Heart left ventricle (tissue), 13 donors: ENCODE measurements at regions not wholly inside any gene's neighbourhood (a gene's known extent, or its start where the extent isn't known, plus 50 kb on each side); places are given as distances from the start of the nearest gene placed in this dataset.

ENCODE experiments used
- POLR2A ChIP-seq, 2 donors: fragments of 450-650 bp; IDR thresholded peaks; one replicate each; pipeline ENCODE4 v1.6.1; 2017; ENCODE audit warnings: antibody characterized with exemption in 2 of 2, mild to moderate bottlenecking in 2 of 2, moderate library complexity in 2 of 2
- TF ChIP-seq, protein P1 (sequence below), 12 donors: fragments of 200-600 bp; sonication (generic) in 4 of 12; IDR thresholded peaks; one replicate each; pipeline versions ENCODE4 v1.5.0 to v1.8.0; 2018 to 2022; ENCODE audit warnings: antibody characterized with exemption in 12 of 12, mild to moderate bottlenecking in 5 of 12
- donor health status: ischemic (EF 13 %, LVEDD 7.1; RV severe dilation, severe dysfunction).
- donor health status: DM: no; HTN: yes; CAD: no.
- donor health status: DM: no; HTN: no; CAD: no.
- donor health status: ischemic (EF 25% LVEDD 6.9; RV normal size, moderate dysfunction).
- donor health status: ischemic (EF 25% LVEDD 5.7; RV mildly dilated, moderate dysfunction).
- donor health status: ischemic (EF 35%, LVEDD 5.7; RV mildly dilated, moderate dysfunction).
- donor health status: nonischemic (EF 11% LVEDD 7.7; RV severe dilation, severe dysfunction).
- donor health status: DM: yes; HTN: yes; CAD: no.
- donor health status: PGD.
- donor health status: ischemic (EF 29% LVEDD 5.4; RV normal size, mild dysfunction).
- donor health status: nonischemic (EF 23%, LVEDD 6.1; RV moderate dilation, normal function).

DNA sequence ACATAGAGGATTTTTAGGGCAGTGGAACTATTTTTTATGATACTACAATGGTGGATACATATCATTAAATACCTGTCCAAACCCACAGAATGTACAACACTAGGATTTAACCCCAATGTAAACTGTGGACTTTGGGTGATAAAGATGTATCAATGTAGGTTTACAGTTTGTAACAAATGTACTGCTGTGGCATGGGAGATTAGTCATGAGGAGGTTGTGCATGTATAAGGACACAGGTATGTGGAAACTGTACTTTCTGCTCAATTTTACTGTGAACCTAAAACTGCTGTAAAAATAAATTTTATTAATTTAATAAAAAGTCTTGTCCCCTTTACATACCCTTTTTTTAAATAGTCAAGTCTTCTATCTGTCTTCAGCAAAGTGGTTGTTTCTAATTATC is 322.5 kb upstream of the EPHA3 start:
- TF ChIP-seq, protein P1, sequence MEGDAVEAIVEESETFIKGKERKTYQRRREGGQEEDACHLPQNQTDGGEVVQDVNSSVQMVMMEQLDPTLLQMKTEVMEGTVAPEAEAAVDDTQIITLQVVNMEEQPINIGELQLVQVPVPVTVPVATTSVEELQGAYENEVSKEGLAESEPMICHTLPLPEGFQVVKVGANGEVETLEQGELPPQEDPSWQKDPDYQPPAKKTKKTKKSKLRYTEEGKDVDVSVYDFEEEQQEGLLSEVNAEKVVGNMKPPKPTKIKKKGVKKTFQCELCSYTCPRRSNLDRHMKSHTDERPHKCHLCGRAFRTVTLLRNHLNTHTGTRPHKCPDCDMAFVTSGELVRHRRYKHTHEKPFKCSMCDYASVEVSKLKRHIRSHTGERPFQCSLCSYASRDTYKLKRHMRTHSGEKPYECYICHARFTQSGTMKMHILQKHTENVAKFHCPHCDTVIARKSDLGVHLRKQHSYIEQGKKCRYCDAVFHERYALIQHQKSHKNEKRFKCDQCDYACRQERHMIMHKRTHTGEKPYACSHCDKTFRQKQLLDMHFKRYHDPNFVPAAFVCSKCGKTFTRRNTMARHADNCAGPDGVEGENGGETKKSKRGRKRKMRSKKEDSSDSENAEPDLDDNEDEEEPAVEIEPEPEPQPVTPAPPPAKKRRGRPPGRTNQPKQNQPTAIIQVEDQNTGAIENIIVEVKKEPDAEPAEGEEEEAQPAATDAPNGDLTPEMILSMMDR (IDR thresholded peaks at IDR 0.05) = no peak
- no peak for TF ChIP-seq POLR2A (IDR thresholded peaks at IDR 0.05)
